MM.1S (cell line): ENCODE measurements at regions not wholly inside any gene's neighbourhood (a gene's known extent, or its start where the extent isn't known, plus 50 kb on each side); places are given as distances from the start of the nearest gene placed in this dataset.
A peak's percentile ranks its signal among the peaks of the same experiment; 100 is the strongest.

ENCODE experiments used
- DNase-seq: peaks from one replicate; pipeline ENCODE4 v3.0.0-alpha.2; 2015
- H2AFZ ChIP-seq: fragments of 300-600 bp; sonication (generic); 2 replicates; pipeline ENCODE4 v1.6.0; 2016; ENCODE audit warnings: antibody characterized with exemption, low read length
- H3F3A ChIP-seq: fragments of 300-600 bp; sonication (generic); 2 replicates; pipeline ENCODE4 v1.6.1; 2016; ENCODE audit warnings: mild to moderate bottlenecking, antibody characterized with exemption, low read length, moderate library complexity, mixed read lengths; ENCODE audit not compliant: insufficient read depth
- H3K27ac ChIP-seq: fragments of 300-600 bp; sonication (generic); 2 replicates; pipeline ENCODE4 v1.5.1; 2016; ENCODE audit warnings: mild to moderate bottlenecking, low read length
- H3K27me3 ChIP-seq: fragments of 300-600 bp; sonication (generic); replicated peaks from 2 replicates; pipeline ENCODE4 v1.6.0; 2016; ENCODE audit warnings: low read length; ENCODE audit not compliant: insufficient read depth
- H3K36me3 ChIP-seq: fragments of 300-600 bp; sonication (generic); replicated peaks from 2 replicates; pipeline ENCODE4 v1.6.1; 2016; ENCODE audit warnings: mild to moderate bottlenecking, low read length, mixed read lengths; ENCODE audit not compliant: insufficient read depth
- H3K4me1 ChIP-seq: fragments of 300-600 bp; sonication (generic); 2 replicates; pipeline ENCODE4 v1.6.1; 2016; ENCODE audit warnings: low read length, mixed read lengths
- H3K4me2 ChIP-seq: fragments of 300-600 bp; sonication (generic); 2 replicates; pipeline ENCODE4 v1.6.0; 2016; ENCODE audit warnings: low read depth, low read length
- H3K4me3 ChIP-seq: fragments of 300-600 bp; sonication (generic); 2 replicates; pipeline ENCODE4 v1.5.1; 2016; ENCODE audit warnings: low read length, mixed read lengths
- H3K79me2 ChIP-seq: fragments of 300-600 bp; sonication (generic); 2 replicates; pipeline ENCODE4 v1.6.1; 2016; ENCODE audit warnings: mixed run types, low read length, mixed read lengths
- H3K9ac ChIP-seq: fragments of 300-600 bp; sonication (generic); 2 replicates; pipeline ENCODE4 v1.6.1; 2016; ENCODE audit warnings: low read length, mixed read lengths
- H3K9me2 ChIP-seq: fragments of 300-600 bp; sonication (generic); replicated peaks from 2 replicates; pipeline ENCODE4 v1.6.1; 2016; ENCODE audit warnings: mild to moderate bottlenecking, low read length, mixed read lengths; ENCODE audit not compliant: insufficient read depth
- H3K9me3 ChIP-seq: fragments of 300-600 bp; sonication (generic); replicated peaks from 2 replicates; pipeline ENCODE4 v1.6.1; 2016; ENCODE audit warnings: mild to moderate bottlenecking, low read length, mixed read lengths; ENCODE audit not compliant: insufficient read depth
- H4K20me1 ChIP-seq: fragments of 300-600 bp; sonication (generic); 2 replicates; pipeline ENCODE4 v1.6.1; 2016; ENCODE audit warnings: mild to moderate bottlenecking, low read length, moderate library complexity, mixed read lengths; ENCODE audit not compliant: insufficient read depth
- EZH2 ChIP-seq: fragments of 300-600 bp; sonication (generic); optimal IDR thresholded peaks from 2 replicates; pipeline ENCODE3; 2017; ENCODE audit warnings: low read depth, mild to moderate bottlenecking, antibody characterized with exemption, low read length, mixed read lengths
- EZH2phosphoT487 ChIP-seq: fragments of 300-600 bp; sonication (generic); IDR thresholded peaks from 2 replicates; pipeline ENCODE4 v1.6.1; 2018; ENCODE audit warnings: antibody characterized with exemption, low read length
- TF ChIP-seq, protein P1 (sequence below): fragments of 300-600 bp; sonication (generic); IDR thresholded peaks from 2 replicates; pipeline ENCODE4 v1.5.1; 2016; ENCODE audit warnings: antibody characterized with exemption, low read length, mixed read lengths

DNA sequence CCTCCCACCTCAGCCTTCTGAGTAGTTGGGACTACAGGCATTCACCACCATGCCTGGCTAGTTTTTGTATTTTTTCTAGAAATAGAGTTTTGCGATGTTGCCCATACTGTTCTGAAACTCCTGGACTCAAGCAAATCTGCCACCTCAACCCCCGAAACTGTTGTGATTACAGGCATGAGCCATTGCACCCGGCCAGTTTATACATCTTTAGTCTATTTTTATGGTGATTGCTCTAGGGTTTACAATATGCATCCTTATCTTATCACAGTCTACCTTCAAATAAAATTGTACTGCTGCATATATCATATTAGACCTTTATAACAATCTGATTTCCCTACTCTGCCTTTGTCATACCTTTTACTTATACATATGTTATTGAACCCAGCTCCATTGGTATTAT, 56.9 kb downstream of the SOWAHB start:
- H3K27me3 ChIP-seq: no peaks in the 10 kb centered on the region
- TF ChIP-seq EZH2 (no peak), EZH2phosphoT487 (no peak)
- TF ChIP-seq, protein P1, sequence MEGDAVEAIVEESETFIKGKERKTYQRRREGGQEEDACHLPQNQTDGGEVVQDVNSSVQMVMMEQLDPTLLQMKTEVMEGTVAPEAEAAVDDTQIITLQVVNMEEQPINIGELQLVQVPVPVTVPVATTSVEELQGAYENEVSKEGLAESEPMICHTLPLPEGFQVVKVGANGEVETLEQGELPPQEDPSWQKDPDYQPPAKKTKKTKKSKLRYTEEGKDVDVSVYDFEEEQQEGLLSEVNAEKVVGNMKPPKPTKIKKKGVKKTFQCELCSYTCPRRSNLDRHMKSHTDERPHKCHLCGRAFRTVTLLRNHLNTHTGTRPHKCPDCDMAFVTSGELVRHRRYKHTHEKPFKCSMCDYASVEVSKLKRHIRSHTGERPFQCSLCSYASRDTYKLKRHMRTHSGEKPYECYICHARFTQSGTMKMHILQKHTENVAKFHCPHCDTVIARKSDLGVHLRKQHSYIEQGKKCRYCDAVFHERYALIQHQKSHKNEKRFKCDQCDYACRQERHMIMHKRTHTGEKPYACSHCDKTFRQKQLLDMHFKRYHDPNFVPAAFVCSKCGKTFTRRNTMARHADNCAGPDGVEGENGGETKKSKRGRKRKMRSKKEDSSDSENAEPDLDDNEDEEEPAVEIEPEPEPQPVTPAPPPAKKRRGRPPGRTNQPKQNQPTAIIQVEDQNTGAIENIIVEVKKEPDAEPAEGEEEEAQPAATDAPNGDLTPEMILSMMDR: no peak
- no peak overlapping the region for H3K9ac ChIP-seq
- H3K79me2 ChIP-seq: no peaks in the 10 kb centered on the region
- no peak overlapping the region for H3K27ac ChIP-seq
- H3K4me3 ChIP-seq: no peak overlapping the region
- H4K20me1 ChIP-seq: no peaks in the 10 kb centered on the region
- DNase-seq: peak; percentile 48
- H3K4me2 ChIP-seq: no peak overlapping the region
- H3K4me1 ChIP-seq: no peaks in the 10 kb centered on the region
- H3K9me3 ChIP-seq: no peaks in the 10 kb centered on the region
- no peaks in the 10 kb centered on the region for H3K9me2 ChIP-seq
- H2AFZ ChIP-seq: no peak overlapping the region
- no peaks in the 10 kb centered on the region for H3F3A ChIP-seq
- no peaks in the 10 kb centered on the region for H3K36me3 ChIP-seq

DNA sequence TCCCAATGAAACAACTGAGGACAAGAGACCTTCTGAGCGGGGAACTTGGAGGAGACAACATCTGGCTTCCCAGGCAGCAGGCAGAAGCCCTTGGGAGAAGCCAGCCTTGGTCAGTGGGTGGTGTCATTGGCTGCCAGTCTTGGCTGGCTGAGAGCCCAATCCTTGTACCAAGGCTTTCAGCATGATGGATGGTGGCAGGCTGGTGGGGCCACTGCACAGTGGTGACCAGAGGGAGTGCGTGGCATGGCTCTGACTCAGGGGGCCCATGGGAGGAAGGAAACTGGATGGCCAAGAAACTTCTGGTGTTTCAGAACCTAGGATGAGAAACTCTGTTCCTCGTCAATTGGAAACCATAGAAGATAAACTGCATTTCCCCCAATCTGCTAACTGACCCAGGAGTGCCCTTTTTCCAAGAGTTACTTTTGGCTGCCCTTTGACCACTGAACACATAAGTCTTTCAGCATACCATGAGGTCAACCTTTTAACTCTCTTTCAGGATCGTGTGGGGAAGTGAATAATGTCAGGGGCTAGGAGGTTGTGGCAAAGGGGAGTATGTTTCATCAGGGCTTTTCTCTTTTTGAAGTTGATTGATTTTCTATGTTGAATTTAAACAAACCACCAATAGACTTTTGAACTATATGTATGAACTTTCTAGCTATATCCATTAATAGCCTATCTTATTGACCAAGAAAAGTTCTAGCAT, 60.9 kb downstream of the SOWAHB start:
- Histone ChIP-seq H3K27ac (no peak overlapping the region), H3K27me3 (no peaks in the 10 kb centered on the region), H3K79me2 (no peaks in the 10 kb centered on the region), H2AFZ (no peak overlapping the region), H3K4me1 (no peaks in the 10 kb centered on the region), H3K9ac (no peak overlapping the region), H3F3A (no peaks in the 10 kb centered on the region), H4K20me1 (no peaks in the 10 kb centered on the region), H3K4me3 (no peak overlapping the region), H3K4me2 (no peak overlapping the region), H3K9me2 (no peaks in the 10 kb centered on the region), H3K9me3 (no peaks in the 10 kb centered on the region), H3K36me3 (no peaks in the 10 kb centered on the region)
- no peak for DNase-seq
- no peak for TF ChIP-seq EZH2phosphoT487
- TF ChIP-seq, protein P1: no peak
- no peak for TF ChIP-seq EZH2
